ENCODE measurements at regions not wholly inside any gene's neighbourhood (a gene's known extent, or its start where the extent isn't known, plus 50 kb on each side); places are given as distances from the start of the nearest gene placed in this dataset.

DNA sequence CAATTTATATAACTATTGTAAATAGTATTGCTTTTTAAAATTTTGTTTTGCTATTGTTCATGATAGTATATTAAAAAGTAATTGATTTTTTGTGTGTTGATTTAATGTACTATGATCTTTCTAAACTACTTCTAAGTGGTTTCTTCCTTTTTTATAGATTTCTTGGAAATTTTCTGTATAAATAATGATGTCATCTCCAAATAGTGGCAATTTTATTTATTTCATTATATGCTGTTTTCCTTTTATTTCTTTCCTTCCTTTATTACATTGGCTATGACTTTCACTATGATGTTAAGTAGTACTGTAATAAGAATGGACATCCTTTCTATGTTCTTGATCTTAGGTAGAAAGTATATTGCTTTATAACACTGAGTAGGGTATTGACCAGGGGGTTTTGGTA is 451.5 kb upstream of the SPTLC3 start:
- H3K23me2 ChIP-seq (ENCODE audit: insufficient read length, low read depth, low read length, poor library complexity, severe bottlenecking) = no peaks in the 10 kb centered on the region
- Mint-ChIP-seq H3K27ac (no peak overlapping the region), H3K27me3 (ENCODE audit: low read depth) (no peaks in the 10 kb centered on the region), H3K9me3 (peaks cover 11 to 12% of the 10 kb centered on the region in 2 experiments), H3K4me1 (no peaks in the 10 kb centered on the region), H3K4me3 (no peak overlapping the region), H3K36me3 (ENCODE audit: insufficient read depth in 1 of 3, low read depth in 3 of 3) (peaks cover 0 to 2% (median 0%) of the 10 kb centered on the region in 3 experiments; a peak in 2 of 7 replicates)
- no peaks in the 10 kb centered on the region for H3K27me3 ChIP-seq (ENCODE audit: insufficient read depth, low read length)
- H3T11ph ChIP-seq (ENCODE audit: low read length) = no peak overlapping the region
- no peak overlapping the region for H3K23ac ChIP-seq (ENCODE audit: insufficient read length, low read depth, low read length)
- no peak for DNase-seq
- no peaks in the 10 kb centered on the region for H3K79me1 ChIP-seq (ENCODE audit: insufficient read depth, low read depth, low read length, poor library complexity, severe bottlenecking)
- H4K91ac ChIP-seq (ENCODE audit: insufficient read length, low read depth, low read length) = no peak overlapping the region
- no peak overlapping the region for H3K4me2 ChIP-seq (ENCODE audit: insufficient read depth, insufficient read length, low read length)
- no peak overlapping the region for H4K5ac ChIP-seq (ENCODE audit: insufficient read length, low read depth, low read length)
- H3K18ac ChIP-seq (ENCODE audit: insufficient read length, low read depth, low read length) = no peak overlapping the region
- no peaks in the 10 kb centered on the region for H3K4me1 ChIP-seq (ENCODE audit: insufficient read depth, low read length)
- no peak overlapping the region for H3K56ac ChIP-seq (ENCODE audit: insufficient read length, low read depth, low read length)
- H3K9me3 ChIP-seq (ENCODE audit: control insufficient read depth, low read depth, low read length) = no peaks in the 10 kb centered on the region
- H3K79me2 ChIP-seq (ENCODE audit: insufficient read depth, low read length) = no peaks in the 10 kb centered on the region
- no peak overlapping the region for H3K4ac ChIP-seq (ENCODE audit: low read depth, low read length)
- no peak overlapping the region for H2AK5ac ChIP-seq (ENCODE audit: insufficient read length, low read length)
- no peak overlapping the region for H4K8ac ChIP-seq (replicated peaks; ENCODE audit: insufficient read length, low read depth, low read length)
- H2BK12ac ChIP-seq (ENCODE audit: insufficient read length, low read depth, low read length) = no peak overlapping the region
- no peak overlapping the region for H2BK15ac ChIP-seq (ENCODE audit: low read depth, low read length)
- H2BK20ac ChIP-seq (ENCODE audit: low read depth, low read length, poor library complexity, severe bottlenecking) = no peak overlapping the region
- no peaks in the 10 kb centered on the region for H4K20me1 ChIP-seq (ENCODE audit: control insufficient read depth, insufficient read depth, insufficient read length)
- TF ChIP-seq, protein P1, sequence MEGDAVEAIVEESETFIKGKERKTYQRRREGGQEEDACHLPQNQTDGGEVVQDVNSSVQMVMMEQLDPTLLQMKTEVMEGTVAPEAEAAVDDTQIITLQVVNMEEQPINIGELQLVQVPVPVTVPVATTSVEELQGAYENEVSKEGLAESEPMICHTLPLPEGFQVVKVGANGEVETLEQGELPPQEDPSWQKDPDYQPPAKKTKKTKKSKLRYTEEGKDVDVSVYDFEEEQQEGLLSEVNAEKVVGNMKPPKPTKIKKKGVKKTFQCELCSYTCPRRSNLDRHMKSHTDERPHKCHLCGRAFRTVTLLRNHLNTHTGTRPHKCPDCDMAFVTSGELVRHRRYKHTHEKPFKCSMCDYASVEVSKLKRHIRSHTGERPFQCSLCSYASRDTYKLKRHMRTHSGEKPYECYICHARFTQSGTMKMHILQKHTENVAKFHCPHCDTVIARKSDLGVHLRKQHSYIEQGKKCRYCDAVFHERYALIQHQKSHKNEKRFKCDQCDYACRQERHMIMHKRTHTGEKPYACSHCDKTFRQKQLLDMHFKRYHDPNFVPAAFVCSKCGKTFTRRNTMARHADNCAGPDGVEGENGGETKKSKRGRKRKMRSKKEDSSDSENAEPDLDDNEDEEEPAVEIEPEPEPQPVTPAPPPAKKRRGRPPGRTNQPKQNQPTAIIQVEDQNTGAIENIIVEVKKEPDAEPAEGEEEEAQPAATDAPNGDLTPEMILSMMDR (conservative IDR thresholded peaks at IDR 0.05) = no peak
- H2BK5ac ChIP-seq (ENCODE audit: insufficient read length, low read length) = no peak overlapping the region
- no peak overlapping the region for H3K9ac ChIP-seq (ENCODE audit: extremely low read depth, insufficient read length, low read length)
- no peak overlapping the region for H2BK120ac ChIP-seq (ENCODE audit: low read depth, low read length, poor library complexity, severe bottlenecking)
- no peak overlapping the region for H2AFZ ChIP-seq (ENCODE audit: low read length)
- H3K27ac ChIP-seq (ENCODE audit: insufficient read length, low read depth, low read length) = no peak overlapping the region
- no peak overlapping the region for H3K14ac ChIP-seq (ENCODE audit: insufficient read depth, low read length)
